ENCODE measurements at regions not wholly inside any gene's neighbourhood (a gene's known extent, or its start where the extent isn't known, plus 50 kb on each side); places are given as distances from the start of the nearest gene placed in this dataset.

DNA sequence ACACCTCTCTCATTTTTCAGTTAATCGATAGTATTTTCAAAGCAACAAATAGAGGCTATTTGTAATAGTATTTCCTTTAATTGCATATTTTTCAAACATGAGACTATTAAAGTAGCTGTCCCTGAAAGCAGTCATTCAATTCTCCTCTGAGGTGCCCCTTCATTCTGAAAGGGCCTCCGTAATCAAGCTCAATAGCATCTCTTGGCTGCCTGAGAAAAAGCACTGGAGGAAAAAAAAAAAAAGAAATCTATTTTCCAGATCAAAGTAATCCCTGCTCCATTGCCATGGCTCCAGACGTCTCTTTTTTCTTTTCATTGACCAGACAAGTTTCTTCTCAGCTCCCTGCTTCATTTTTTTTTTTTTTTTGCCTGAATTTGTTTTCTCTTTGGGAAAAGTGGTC is 154.5 kb upstream of the BLID start:
- DNase-seq: no peak

DNA sequence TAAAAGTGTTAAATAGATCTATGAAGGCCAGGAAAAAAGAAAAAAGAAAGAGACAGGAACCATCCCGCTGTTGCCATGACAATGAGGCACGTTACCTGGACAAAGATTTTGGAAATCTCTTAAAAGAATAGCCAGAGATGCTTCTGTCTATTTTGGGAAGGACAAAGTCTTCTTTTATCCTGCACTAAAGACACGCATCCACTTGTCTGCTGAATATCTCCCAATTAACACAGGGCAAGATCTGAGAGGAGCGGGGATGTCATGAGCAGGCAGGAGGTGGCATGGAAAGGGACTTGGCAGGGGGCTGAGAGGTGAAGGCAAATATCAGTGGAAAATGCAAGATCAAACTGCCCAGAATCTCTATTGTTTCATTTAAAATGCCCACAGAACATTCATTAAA is 153.8 kb upstream of the BLID start:
- DNase-seq: no peak

DNA sequence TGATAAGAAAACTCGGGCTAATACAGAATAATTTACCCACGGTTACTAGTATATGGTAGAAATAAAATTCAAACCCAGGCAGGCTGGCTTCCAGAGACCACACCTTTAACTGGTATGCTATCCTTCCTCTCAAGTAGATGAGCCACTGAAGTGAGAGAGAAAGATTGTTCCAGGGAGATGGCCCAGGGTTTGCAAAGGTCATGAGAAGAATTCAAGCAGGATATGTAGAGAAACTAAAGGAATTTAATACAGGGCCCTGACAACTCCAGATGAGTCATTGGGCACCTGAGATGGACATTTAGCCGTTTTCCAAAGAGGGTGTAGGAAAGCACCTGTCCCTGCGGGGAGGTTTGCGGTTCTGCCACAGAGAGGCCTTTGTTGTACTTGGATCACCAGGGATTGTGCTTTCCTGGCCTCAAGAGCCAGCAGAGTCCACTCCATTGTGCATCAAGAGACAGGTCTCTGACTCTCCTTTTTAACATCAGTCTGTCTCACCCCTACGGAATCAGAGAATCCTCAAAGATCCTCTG is 152.7 kb upstream of the BLID start:
- DNase-seq: no peak

DNA sequence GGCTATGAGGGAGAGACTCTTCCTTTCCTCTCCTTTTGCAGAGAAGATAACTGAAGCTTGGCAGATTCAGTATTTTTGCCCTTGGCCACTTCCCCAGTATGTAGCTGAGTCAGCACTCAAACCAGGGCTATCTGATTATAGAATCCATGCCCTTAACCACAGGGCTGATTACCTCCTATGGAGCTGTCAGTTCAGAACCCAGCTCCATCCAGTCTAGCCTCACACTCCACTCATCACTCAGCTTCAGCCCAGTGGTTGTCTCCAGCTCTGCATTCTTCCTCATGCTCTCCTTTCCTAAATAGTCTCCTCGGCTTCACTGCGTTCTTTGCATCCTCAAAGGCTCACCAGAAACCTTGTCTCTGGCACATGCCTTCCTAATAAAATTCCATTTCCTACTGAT is 151.6 kb upstream of the BLID start:
- DNase-seq: no peak

DNA sequence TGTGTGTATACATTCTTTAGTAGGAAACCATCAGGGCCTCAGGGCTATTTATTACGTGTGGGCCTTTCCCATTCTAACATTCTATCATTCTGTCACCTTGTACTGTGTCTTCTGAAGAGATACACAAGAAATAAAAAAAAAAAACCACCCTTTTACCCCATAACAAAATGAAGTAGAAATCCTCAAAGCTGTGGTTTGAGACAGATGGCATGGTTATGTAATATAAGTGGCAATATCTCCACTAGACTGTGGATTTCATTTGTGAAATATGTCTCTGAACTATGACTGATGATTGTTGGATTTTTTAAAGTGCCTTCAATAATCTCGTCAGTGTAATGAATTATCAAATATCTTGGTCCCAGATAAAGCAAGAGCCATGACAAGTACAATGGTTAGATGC is 150.0 kb upstream of the BLID start:
- DNase-seq: no peak

DNA sequence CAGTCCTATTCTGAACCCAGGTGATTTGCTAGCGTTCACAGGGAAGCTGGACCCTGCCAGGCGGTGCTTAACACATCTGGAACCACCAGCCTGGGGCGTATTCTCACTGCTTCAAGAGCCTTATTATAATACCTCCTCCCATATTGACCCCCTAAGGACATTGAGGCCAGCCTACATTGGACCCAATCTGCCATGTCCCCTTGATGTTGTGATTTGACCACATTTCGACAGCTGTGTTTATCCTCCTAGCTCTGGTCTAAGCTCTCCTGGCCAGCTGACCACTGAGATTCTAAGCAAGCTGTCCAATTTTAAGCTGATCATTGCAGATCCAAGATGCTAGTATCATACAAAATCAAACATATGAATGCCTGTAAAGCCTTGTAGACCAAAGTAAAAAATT is 148.1 kb upstream of the BLID start:
- DNase-seq: no peak

DNA sequence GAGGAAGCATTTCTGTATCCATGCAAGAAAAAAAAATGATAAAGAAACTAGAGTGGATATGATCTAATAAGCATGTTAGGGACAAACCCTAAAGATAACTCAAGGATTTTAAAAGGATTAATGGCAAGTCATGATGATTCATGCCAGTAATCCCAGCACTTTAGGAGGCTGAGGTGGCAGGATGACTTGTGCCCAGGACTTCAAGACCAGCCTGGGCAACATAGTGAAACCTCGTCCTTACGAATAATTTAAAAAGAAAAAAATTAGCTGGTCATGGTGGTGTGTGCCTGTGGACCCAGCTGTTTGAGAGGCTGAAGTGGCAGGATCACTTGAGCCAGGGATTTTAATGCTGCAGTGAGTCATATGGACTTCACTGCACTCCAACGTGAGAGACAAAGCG is 145.5 kb upstream of the BLID start:
- no peak for DNase-seq

DNA sequence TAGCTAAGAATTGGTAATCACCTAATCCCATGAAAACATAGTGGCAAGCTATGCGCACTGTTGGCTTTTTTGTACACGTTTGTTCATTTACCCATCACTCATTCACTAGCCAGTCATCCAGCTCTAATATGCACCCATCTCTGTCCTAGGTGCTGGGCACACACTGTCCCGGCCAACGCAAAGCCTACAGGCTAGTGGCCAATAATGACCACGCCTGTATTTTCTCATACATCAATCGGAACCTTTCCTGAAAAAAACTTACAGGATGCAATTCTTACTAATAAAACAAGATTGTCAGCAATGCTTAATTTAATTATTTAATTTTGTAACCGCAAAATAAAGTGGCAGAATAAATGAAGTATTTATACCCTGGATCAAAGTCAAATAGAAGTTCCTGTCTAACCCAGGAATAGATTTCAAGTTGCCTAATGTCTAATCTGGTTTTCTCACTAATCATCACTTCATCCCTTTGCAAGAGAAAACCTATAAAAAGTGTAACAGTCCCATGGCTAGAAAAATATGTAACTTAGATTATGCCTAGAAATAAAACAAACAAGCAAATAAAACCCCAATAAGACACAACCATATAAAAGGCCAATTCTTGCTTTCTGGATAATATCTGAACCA is 143.3 kb upstream of the BLID start:
- no peak for DNase-seq

DNA sequence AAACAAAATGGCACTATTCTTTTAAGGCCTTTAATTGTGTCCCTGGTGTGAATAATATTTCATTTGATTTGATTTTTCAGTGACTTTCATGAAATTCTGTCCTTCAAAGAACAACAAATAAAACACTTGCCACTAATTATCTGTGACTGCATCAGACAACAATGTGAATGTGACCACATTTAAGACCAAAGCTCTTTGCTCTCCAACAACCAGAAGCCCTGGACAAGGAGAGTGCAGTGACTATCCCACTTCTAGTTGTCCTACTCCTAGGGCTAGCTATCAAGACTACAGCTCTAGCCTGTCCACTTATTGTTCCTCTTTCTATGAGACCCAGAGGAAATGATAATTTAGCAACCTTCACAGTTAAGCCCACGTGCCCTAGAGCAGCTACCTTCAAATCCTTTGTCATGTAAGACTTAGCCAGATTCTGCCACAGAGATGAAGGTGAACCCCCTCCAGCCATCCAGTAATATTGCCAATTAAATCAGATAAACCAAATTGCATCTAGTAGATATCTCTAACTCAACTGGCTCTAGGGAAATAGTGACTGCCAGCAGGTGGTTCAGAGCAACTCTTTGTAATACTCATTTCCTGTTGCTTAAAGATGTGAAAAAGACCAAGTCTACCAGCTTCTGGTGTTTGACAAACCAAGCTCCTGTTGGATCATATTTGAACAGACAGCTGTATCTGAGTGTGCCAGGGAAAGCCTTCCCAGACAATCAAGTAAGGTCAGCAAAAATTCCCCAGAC is 142.6 kb upstream of the BLID start:
- DNase-seq: no peak

DNA sequence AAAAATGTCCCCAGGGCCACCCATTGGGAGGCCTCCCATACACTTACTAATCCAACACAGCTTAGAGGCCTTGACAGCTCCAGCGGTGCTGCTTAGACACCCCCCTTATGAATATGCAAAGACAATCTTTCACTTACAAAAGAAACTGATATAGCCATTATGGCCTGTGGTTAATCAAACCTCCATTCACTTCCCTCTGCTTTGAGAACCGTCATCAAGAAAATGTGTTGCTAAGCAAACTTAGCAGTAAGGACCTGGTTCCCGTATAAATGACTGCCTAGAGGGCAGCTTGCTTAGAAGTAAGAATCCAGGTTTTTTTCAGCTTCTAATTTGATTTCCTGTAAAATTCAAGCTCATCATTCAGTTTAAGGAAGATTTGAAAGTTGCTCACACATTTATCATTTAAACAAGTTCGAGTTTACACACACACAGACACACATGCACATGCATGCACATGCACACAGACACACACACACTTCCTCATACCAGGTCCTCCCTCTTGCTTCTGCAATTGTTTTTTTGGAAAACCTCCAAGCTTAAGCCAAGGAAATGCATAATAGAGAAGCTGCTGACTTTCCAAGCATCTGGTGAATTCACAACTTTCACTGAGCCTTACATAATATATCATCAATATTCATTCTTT is 137.7 kb upstream of the BLID start:
- no peak for DNase-seq

DNA sequence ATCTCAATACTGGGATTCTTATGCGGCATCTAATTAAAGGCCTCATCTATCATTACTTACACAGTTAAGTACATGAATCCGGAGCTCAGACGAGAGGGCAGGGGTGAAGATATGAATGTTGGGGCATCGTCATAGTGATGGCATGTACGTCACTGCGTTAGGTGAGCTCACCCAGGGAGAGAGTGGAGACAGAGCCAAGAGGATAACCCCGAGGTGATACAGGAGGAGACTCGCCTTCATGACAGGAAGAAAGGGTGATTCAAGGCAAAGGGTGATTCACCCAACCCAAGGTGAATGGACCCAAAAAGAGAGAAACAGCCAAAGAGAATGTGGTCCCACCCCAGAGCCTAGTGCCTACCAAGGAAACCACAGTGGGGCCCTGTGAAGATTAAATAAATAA is 132.9 kb upstream of the BLID start:
- DNase-seq: no peak

DNA sequence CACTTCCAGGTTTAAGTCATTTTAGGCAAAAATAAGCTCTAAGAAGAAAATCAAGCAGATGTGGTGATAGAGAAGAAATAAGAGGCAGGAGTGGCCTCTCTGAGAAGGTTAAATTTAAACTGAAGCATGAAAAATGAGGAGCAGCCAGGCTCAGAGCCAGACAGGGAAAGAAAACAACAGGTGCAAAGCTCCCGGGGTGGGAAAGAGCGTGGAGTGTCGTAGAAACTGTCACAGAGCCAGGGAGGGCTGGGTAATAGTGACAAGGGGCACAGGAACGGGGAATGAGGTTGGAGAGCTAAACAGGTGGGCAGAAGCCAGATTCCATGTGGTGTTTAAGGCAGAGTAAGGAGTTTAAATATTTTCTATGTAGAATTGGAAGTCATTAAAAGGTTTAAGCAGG is 132.1 kb upstream of the BLID start:
- no peak for DNase-seq

DNA sequence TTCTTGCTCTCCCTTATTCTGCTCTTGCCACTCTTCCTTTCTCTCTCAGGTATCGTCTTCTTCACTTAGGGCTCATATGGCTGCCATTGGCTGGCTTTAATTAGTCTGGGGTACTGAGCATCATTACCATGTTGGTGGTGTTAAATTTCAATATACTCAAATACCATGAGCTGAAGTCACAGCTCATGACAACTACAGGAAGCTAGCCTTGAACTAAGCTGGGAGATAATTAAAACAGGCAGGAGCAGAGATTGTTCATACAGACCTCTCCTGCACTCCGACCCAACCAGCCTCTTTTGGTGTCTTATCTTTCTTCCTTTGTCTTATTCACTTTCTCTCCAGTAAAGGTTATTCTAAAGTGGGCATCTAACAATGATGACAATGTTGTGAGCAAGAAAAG is 130.9 kb upstream of the BLID start:
- DNase-seq: no peak

DNA sequence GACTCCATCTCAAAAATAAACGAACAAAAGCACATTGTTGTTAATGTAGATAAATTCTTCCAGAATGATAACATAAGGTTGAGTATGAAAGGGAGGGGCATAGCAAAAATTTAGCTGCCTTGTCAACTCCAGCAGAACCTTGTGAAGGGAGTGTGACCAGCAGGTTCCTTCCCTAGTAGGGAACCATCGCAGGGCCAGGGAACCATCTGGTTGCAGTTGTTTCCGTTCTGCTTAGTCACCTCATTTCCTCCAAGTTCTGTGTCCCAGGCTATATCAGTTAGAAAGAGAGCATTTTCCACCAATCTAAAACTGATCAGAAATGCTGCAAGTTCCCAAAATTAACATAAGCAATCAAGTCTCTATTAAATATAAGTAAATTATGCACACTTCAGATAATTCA is 126.7 kb upstream of the BLID start:
- no peak for DNase-seq

DNA sequence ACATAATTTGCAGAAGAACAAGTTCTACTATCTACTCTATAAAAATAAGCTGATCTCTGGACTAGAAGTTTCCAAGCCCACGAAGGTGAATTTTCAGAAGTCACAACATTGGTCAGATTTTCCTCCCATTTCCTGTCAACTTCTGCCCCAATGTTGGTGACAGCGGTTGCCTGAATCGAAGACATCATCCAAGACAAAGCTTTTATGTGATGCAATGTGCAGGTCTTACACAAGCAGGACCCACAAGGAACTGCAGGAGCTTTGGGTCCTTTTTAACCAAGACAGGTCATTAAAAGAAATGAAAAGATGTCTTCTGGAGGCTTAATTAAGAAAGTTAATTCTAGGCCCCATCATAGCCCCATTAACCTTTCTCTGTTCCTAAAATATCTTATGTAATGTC is 125.6 kb upstream of the BLID start:
- no peak for DNase-seq

DNA sequence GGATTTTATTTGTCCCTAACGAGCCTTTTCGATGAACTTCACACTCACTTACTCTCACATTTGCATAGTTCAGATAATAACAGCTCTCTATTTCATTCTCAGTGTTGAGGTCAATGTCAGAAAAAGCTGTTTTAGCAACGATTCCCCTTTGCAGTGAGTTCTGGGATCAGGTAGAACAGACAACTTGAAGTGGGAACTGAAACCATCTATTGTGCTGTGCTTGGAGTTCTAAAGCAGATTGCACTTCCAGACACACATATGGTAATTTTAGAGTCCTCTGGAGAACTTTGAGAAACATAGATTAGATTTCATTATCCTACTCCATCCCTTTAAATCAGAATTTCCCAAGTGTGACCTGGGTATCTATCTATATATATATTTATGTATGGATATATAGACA is 124.6 kb upstream of the BLID start:
- DNase-seq: no peak

DNA sequence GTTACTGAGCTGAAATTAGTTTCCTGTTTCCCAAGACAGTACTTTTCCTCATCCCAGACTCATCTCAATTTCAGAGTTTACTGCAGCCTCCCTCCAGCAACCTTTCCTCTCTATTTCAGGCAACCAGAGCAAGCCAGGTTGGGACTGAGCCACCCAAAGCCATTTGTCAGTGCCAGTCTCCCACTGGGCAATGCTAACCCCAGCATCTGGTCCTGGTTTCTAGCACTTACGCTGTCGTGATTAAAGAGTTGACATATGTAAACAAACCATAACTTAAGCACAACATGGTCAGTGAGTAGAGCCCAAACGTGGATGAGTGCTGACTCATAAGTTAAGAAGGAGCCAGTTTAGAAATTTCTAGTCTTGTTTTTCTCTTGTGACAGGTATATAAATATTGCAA is 119.6 kb upstream of the BLID start:
- DNase-seq: no peak

DNA sequence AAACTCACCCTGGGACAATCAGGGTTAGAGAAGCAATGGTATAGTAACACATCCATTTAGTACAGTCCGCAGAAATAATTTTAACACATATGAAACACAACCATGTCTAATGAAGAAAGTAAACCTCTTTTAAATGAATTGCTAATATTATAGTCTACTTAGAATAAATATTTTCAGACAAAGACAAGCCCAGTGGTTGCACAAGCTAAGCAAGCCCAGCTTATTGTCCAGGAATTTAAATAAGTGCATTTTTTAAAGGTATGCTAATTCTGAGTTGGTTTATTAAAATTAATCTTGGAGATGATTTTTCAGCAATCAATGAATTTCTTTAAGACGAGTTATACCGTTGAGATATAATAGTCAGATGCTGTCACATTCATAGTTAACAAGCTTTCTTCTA is 118.8 kb upstream of the BLID start:
- no peak for DNase-seq

DNA sequence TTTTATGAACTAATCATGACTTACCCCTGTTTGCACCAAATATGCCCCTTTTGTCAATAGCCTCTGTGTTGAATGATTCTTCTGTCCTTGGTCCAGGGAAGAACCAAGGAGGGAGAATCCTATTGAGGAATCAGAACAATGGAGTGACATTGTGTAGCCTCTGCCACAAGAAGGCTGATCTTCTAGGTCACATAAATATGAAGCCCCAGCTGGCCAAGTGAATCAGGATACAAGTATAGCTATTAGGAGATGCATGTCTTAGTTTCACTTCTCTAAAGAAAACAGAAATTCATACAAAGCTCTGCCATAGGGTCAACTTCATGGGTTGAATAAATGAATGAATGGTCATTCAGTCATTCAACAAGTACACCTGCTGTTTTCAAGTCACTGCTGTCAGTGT is 118.2 kb upstream of the BLID start:
- no peak for DNase-seq

DNA sequence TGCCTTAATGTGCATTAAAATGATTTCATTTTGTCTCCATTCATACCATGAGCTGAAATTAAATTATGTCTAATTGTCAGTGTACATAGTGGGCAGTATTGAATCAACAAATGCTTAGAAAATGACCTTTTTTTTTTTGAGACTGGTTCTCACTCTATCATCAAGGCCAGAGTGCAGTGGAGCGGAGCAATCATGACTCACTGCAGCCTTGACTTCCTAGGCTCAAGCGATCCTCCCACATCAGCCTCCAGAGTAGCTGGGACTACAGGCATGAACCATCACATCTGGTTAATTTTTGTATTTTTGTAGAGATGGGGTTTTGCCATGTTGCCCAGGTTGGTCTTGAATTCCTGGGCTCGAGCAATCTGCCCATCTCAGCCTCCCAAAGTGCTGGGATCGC is 117.0 kb upstream of the BLID start:
- DNase-seq: no peak

DNA sequence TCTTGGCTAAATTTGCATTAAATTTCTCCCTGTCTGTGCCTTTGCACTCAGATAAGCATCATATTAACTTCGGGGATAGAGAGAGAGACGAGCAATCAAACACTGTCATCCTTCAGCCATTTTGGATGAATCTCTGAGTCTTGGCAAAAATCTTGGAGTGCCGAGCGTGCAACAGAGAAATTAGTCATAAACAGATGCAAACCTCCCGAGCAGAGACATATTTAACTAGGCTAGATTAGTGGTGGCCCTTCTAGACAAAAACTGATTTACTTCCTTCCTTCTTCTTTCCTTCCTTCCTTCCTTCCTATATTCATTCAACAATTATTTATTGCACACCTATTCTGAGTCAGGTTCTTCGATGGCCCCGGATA is 114.4 kb upstream of the BLID start:
- DNase-seq: no peak

DNA sequence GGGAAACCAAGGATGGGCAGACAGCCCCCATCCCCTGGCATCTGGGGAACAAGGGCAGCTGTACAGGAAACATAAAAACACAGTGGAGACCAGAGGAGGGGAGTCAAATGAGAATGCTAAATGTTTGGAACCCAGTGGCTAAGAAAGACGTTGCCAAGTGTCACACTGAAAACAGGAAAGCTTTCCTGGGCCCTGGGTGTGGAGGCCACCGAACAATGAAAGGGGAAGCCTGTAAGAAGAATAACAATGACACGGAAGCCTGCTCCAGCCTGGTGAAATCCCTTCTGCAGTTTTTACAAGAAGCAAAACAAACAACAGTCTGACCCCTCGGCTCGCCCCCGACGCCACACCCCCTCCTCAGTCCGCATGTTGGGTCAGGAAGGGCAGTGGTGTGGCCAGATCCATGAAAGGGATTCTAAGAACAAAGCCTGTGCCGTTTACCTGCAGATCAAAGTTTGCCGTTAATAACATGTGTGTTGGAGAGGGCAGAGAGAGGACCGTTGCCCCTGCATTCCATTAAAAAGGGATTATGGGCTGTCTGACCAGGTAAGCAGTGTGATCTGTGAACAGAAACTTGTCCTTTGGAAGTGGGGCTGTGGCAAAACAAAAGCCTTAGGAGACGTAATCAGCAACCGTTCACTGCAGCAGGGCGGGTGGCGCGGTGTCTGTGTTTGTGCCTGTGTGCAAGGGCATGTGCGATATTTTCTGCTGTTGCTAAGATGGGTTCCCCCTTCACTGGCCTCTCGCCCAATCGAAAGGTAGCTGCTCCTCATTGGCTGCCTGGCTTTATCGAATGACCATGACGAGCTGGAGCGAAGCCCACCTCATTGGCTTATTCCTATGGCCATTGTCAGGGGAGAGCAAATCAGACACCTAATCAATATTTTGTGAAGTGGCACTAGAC is 113.7 kb upstream of the BLID start:
- DNase-seq: no peak

DNA sequence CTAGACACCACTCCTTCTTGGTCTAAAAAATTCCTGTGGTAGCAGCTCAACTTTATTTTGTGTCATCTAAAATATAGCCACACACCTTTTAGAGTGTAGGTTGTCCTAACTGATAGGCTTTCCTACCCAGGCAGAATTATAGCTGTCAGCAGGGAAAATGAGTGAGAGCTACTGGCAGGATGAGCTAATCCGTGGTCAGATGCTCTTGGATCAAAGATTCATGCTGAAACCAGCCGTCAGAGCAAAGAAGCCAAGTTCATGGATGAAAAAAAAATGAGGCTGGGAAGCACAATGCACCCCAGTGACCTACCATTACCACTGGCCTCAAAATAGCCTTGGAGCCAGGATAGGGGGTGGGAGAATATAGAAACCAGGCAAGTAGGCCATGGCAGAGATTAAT is 113.1 kb upstream of the BLID start:
- DNase-seq: no peak
